Colonic mucosa (tissue), 4 donors: ENCODE measurements at regions not wholly inside any gene's neighbourhood (a gene's known extent, or its start where the extent isn't known, plus 50 kb on each side); places are given as distances from the start of the nearest gene placed in this dataset.

ENCODE experiments used
- DNase-seq: peaks from one replicate; pipeline ENCODE4 v3.0.0-alpha.2; 2020
- H3K27ac ChIP-seq: fragments of 200-600 bp; one replicate; pipeline ENCODE4 v1.8.0; 2021
- H3K27me3 ChIP-seq: fragments of 200-600 bp; one replicate; pipeline ENCODE4 v1.8.0; 2021
- H3K36me3 ChIP-seq: fragments of 200-600 bp; one replicate; pipeline ENCODE4 v1.8.0; 2021
- H3K4me1 ChIP-seq: fragments of 200-600 bp; one replicate; pipeline ENCODE4 v1.8.0; 2021; ENCODE audit warnings: mild to moderate bottlenecking
- H3K4me3 ChIP-seq: fragments of 200-600 bp; one replicate; pipeline ENCODE4 v1.8.0; 2021
- H3K9ac ChIP-seq, 2 donors: one replicate each; pipeline ENCODE4 v1.7.0; 2013; ENCODE audit warnings: control low read depth in 2 of 2, low read depth in 2 of 2, low read length in 2 of 2
- H3K9me3 ChIP-seq: fragments of 200-600 bp; one replicate; pipeline ENCODE4 v1.8.0; 2021
- CTCF ChIP-seq: fragments of 200-600 bp; IDR thresholded peaks from one replicate; pipeline ENCODE4 v1.8.0; 2022; ENCODE audit warnings: antibody characterized with exemption, mild to moderate bottlenecking
- intact Hi-C: fragments of 100-400 bp; cut with DNase I; formaldehyde crosslinking; loops from one replicate; pipeline ENCODE4 v1.14.1; 2022
- donor health status: healthy.
- donor health status: DM: no; HTN: no; CAD: no.
- donor health status: DM: no; HTN: no; CAD: no.

- Histone ChIP-seq H3K9ac (no peak overlapping the region), H3K4me1 (no peaks in the 10 kb centered on the region), H3K27ac (no peak overlapping the region), H3K9me3 (no peaks in the 10 kb centered on the region), H3K27me3 (no peaks in the 10 kb centered on the region), H3K36me3 (no peaks in the 10 kb centered on the region), H3K4me3 (no peak overlapping the region)
- TF ChIP-seq CTCF, result no peak
- DNase-seq, result no peak
- intact Hi-C loops, result no loop called here
Measured at GRCh38 chr1:96541491-96541890, 180.1 kb upstream of the PTBP2 start.

- H3K4me1 ChIP-seq, result no peaks in the 10 kb centered on the region
- intact Hi-C loops, result no loop called here
- no peaks in the 10 kb centered on the region for H3K36me3 ChIP-seq
- H3K9ac ChIP-seq, result no peak overlapping the region
- H3K27ac ChIP-seq, result no peak overlapping the region
- no peak for DNase-seq
- TF ChIP-seq CTCF, result no peak
- H3K4me3 ChIP-seq, result no peak overlapping the region
- H3K9me3 ChIP-seq, result no peaks in the 10 kb centered on the region
- H3K27me3 ChIP-seq, result no peaks in the 10 kb centered on the region
Measured at GRCh38 chr1:96544051-96544830, 177.3 kb upstream of the PTBP2 start.

GRCh38 chr1:96544831-96545221, 176.8 kb upstream of the PTBP2 start:
- TF ChIP-seq CTCF, result no peak
- no peak overlapping the region for H3K9ac ChIP-seq
- H3K27me3 ChIP-seq, result no peaks in the 10 kb centered on the region
- no peaks in the 10 kb centered on the region for H3K36me3 ChIP-seq
- no peaks in the 10 kb centered on the region for H3K4me1 ChIP-seq
- DNase-seq, result no peak
- H3K27ac ChIP-seq, result no peak overlapping the region
- intact Hi-C loops, result no loop called here
- H3K4me3 ChIP-seq, result no peak overlapping the region
- H3K9me3 ChIP-seq, result no peaks in the 10 kb centered on the region

GRCh38 chr1:96545935-96546656, 175.5 kb upstream of the PTBP2 start:
- H3K27me3 ChIP-seq, result no peaks in the 10 kb centered on the region
- H3K9me3 ChIP-seq, result no peaks in the 10 kb centered on the region
- H3K27ac ChIP-seq, result no peak overlapping the region
- TF ChIP-seq CTCF, result no peak
- intact Hi-C loops, result no loop called here
- no peaks in the 10 kb centered on the region for H3K4me1 ChIP-seq
- no peaks in the 10 kb centered on the region for H3K36me3 ChIP-seq
- H3K4me3 ChIP-seq, result no peak overlapping the region
- DNase-seq, result no peak
- H3K9ac ChIP-seq, result no peak overlapping the region

GRCh38 chr1:96550061-96550460, 171.5 kb upstream of the PTBP2 start:
- intact Hi-C loops, result no loop called here
- no peaks in the 10 kb centered on the region for H3K36me3 ChIP-seq

More at GRCh38 chr1:96550061-96550460, 171.5 kb upstream of the PTBP2 start:
- Histone ChIP-seq H3K9me3 (no peaks in the 10 kb centered on the region), H3K27ac (no peak overlapping the region), H3K9ac (no peak overlapping the region), H3K4me1 (no peaks in the 10 kb centered on the region), H3K27me3 (no peaks in the 10 kb centered on the region), H3K4me3 (no peak overlapping the region)
- TF ChIP-seq CTCF, result no peak
- DNase-seq, result no peak
